ENCODE measurements at regions not wholly inside any gene's neighbourhood (a gene's known extent, or its start where the extent isn't known, plus 50 kb on each side); places are given as distances from the start of the nearest gene placed in this dataset.

DNA sequence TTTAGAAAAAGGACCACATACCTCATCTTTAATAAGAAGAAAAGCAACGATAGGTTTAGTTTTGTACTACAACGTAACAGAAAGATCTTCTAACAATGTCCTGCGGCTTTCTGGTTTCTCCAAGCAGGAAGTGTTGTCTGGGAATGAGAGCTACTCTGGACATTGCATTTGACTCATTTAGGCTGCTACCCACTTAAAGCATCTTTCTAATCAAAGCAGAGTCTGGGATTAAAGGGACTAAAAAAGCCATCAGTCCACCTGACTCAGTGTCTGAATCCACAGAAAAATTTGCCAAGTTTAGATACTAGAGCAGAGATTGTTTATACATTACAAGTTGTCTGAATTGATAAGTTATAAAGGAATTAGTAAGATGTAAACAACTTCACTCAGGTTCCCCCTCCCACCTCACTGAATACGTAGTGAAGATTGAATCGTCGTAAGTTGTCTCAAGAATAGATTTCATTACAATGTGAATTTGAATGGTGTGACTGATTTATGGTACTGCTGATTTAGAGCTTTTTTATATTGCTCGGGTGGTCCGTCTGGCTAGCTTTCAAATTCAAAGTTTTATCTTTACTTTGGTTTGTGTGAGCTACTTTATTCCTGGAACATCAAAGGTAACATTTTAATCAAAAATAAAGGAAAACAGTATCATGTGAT lies 70.2 kb upstream of the SMIM21 start:
- no peaks in the 10 kb centered on the region for H3K79me2 ChIP-seq (ENCODE audit: control insufficient read depth, insufficient read depth, low read length)
- no peak overlapping the region for H3K4me3 ChIP-seq (replicated peaks in 1 of 4; ENCODE audit: control extremely low read depth in 1 of 4, insufficient read depth in 1 of 4, low read depth in 3 of 4, low read length in 4 of 4)
- H3K36me3 ChIP-seq (ENCODE audit: control insufficient read depth, insufficient read depth, low read length): no peaks in the 10 kb centered on the region
- H2AFZ ChIP-seq (ENCODE audit: low read length): no peak overlapping the region
- no peaks in the 10 kb centered on the region for H3K9me3 ChIP-seq (ENCODE audit: control insufficient read depth, insufficient read depth, low read depth, low read length)
- H4K20me1 ChIP-seq (ENCODE audit: control insufficient read depth, extremely low read depth, insufficient read depth, low read length): no peaks in the 10 kb centered on the region
- no peak overlapping the region for H3K9ac ChIP-seq (ENCODE audit: insufficient read depth, low read length)
- H3K4me2 ChIP-seq (ENCODE audit: extremely low read depth, insufficient read depth, low read length): no peak overlapping the region
- no peak for TF ChIP-seq EZH2 (IDR thresholded peaks at IDR 0.05; ENCODE audit: low read length, missing control alignments)
- TF ChIP-seq, protein P1, sequence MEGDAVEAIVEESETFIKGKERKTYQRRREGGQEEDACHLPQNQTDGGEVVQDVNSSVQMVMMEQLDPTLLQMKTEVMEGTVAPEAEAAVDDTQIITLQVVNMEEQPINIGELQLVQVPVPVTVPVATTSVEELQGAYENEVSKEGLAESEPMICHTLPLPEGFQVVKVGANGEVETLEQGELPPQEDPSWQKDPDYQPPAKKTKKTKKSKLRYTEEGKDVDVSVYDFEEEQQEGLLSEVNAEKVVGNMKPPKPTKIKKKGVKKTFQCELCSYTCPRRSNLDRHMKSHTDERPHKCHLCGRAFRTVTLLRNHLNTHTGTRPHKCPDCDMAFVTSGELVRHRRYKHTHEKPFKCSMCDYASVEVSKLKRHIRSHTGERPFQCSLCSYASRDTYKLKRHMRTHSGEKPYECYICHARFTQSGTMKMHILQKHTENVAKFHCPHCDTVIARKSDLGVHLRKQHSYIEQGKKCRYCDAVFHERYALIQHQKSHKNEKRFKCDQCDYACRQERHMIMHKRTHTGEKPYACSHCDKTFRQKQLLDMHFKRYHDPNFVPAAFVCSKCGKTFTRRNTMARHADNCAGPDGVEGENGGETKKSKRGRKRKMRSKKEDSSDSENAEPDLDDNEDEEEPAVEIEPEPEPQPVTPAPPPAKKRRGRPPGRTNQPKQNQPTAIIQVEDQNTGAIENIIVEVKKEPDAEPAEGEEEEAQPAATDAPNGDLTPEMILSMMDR (conservative IDR thresholded peaks at IDR 0.05 in 1 of 2, IDR thresholded peaks at IDR 0.05 in 1 of 2; ENCODE audit: low read depth in 1 of 2, low read length in 2 of 2): no peak
- H3K4me1 ChIP-seq (ENCODE audit: control insufficient read depth, extremely low read depth, insufficient read depth, low read length): no peaks in the 10 kb centered on the region
- H3K27ac ChIP-seq (ENCODE audit: insufficient read depth, low read length): no peak overlapping the region
- DNase-seq (ENCODE audit: low read depth in 2 of 2): peak in 1 of 2 donors; percentile 72
- no peaks in the 10 kb centered on the region for H3K27me3 ChIP-seq (ENCODE audit: control insufficient read depth, insufficient read depth, low read length)

DNA sequence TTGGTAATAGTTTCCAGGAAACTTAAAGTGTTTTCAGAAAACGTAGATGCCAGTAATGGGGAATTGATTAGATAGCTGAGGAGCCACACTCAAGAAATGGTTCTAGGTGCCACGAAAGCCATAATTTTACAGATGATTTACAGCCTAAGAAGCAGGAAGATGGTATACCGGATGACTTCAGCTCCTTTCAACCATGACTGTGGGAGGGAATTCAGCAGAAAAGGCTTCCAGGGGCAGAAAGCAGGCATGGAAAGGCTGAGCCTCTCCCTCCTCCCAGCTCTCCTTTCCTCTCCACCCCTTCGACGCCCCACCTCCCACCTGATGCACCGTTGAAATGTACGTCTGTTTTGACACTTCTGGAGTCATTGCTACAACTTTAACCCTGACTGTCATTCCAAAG lies 68.6 kb upstream of the SMIM21 start:
- Histone ChIP-seq H3K4me3 (replicated peaks in 1 of 4; ENCODE audit: control extremely low read depth in 1 of 4, insufficient read depth in 1 of 4, low read depth in 3 of 4, low read length in 4 of 4) (no peak overlapping the region), H2AFZ (ENCODE audit: low read length) (no peak overlapping the region), H3K27ac (ENCODE audit: insufficient read depth, low read length) (no peak overlapping the region), H3K4me2 (ENCODE audit: extremely low read depth, insufficient read depth, low read length) (no peak overlapping the region), H3K79me2 (ENCODE audit: control insufficient read depth, insufficient read depth, low read length) (no peaks in the 10 kb centered on the region), H3K9ac (ENCODE audit: insufficient read depth, low read length) (no peak overlapping the region), H3K27me3 (ENCODE audit: control insufficient read depth, insufficient read depth, low read length) (no peaks in the 10 kb centered on the region), H3K9me3 (ENCODE audit: control insufficient read depth, insufficient read depth, low read depth, low read length) (no peaks in the 10 kb centered on the region), H3K36me3 (ENCODE audit: control insufficient read depth, insufficient read depth, low read length) (no peaks in the 10 kb centered on the region), H3K4me1 (ENCODE audit: control insufficient read depth, extremely low read depth, insufficient read depth, low read length) (no peaks in the 10 kb centered on the region), H4K20me1 (ENCODE audit: control insufficient read depth, extremely low read depth, insufficient read depth, low read length) (no peaks in the 10 kb centered on the region)
- DNase-seq (ENCODE audit: low read depth in 2 of 2): no peak
- no peak for TF ChIP-seq EZH2 (IDR thresholded peaks at IDR 0.05; ENCODE audit: low read length, missing control alignments)
- TF ChIP-seq, protein P1 (conservative IDR thresholded peaks at IDR 0.05 in 1 of 2, IDR thresholded peaks at IDR 0.05 in 1 of 2; ENCODE audit: low read depth in 1 of 2, low read length in 2 of 2): no peak

DNA sequence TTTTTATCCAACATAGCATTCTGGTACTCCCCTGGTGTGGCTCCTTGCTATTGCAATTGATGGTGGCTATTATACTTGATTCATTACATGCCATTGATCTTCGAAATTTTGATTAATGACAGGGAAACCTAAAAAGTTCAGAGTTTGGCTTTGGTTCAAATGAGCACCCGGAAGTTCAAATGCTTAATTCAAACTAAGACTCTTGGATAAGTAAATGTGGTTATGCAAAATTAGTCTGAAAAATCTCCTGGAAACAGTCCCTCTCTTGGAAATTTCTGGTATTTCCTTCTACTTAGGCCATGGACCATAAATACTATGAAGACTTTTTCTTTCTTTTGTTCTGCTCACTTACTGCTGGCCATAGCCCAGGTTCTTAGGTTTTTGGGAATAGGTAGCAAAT lies 65.3 kb upstream of the SMIM21 start:
- H3K4me1 ChIP-seq (ENCODE audit: control insufficient read depth, extremely low read depth, insufficient read depth, low read length): no peaks in the 10 kb centered on the region
- no peaks in the 10 kb centered on the region for H4K20me1 ChIP-seq (ENCODE audit: control insufficient read depth, extremely low read depth, insufficient read depth, low read length)
- TF ChIP-seq, protein P1 (conservative IDR thresholded peaks at IDR 0.05 in 1 of 2, IDR thresholded peaks at IDR 0.05 in 1 of 2; ENCODE audit: low read depth in 1 of 2, low read length in 2 of 2): no peak
- TF ChIP-seq EZH2 (IDR thresholded peaks at IDR 0.05; ENCODE audit: low read length, missing control alignments): no peak
- H3K4me2 ChIP-seq (ENCODE audit: extremely low read depth, insufficient read depth, low read length): no peak overlapping the region
- H3K9ac ChIP-seq (ENCODE audit: insufficient read depth, low read length): no peak overlapping the region
- no peak overlapping the region for H3K27ac ChIP-seq (ENCODE audit: insufficient read depth, low read length)
- no peaks in the 10 kb centered on the region for H3K36me3 ChIP-seq (ENCODE audit: control insufficient read depth, insufficient read depth, low read length)
- H3K9me3 ChIP-seq (ENCODE audit: control insufficient read depth, insufficient read depth, low read depth, low read length): no peaks in the 10 kb centered on the region
- no peak overlapping the region for H3K4me3 ChIP-seq (replicated peaks in 1 of 4; ENCODE audit: control extremely low read depth in 1 of 4, insufficient read depth in 1 of 4, low read depth in 3 of 4, low read length in 4 of 4)
- H3K27me3 ChIP-seq (ENCODE audit: control insufficient read depth, insufficient read depth, low read length): no peaks in the 10 kb centered on the region
- H2AFZ ChIP-seq (ENCODE audit: low read length): no peak overlapping the region
- DNase-seq (ENCODE audit: low read depth in 2 of 2): peak in 1 of 2 donors; percentile 74
- H3K79me2 ChIP-seq (ENCODE audit: control insufficient read depth, insufficient read depth, low read length): no peaks in the 10 kb centered on the region

All from fibroblast of lung (primary cell).